PC-9 (cell line): ENCODE measurements at regions not wholly inside any gene's neighbourhood (a gene's known extent, or its start where the extent isn't known, plus 50 kb on each side); places are given as distances from the start of the nearest gene placed in this dataset.

Experiments used
- BruUV-seq: library from RNA; stranded (reverse); fragments of 400-500 nt; replicated peaks from 2 replicates; lab custom pipeline; 2021; lab: Mats Ljungman, UMichigan
- CTCF ChIA-PET: fragments of 300-600 bp; sonication (Branson Sonifier 250); formaldehyde crosslinking; loops from one replicate; lab custom pipeline; 2022; ENCODE audit warnings: antibody characterized with exemption; lab: Charles Lee
- POLR2A ChIA-PET: fragments of 300-600 bp; sonication (Branson Sonifier 250); formaldehyde crosslinking; loops from one replicate; lab custom pipeline; 2022; ENCODE audit warnings: antibody characterized with exemption; ENCODE audit not compliant: unreplicated experiment; lab: Charles Lee
- DNase-seq, 2 experiments: peaks; one replicate each; pipeline versions ENCODE4 v3.0.0 to v3.0.0-alpha.2; 2015 to 2022; ENCODE audit warnings: mixed read lengths in 1 of 2
- H2AFZ ChIP-seq: fragments of 200-600 bp; sonication (generic); 2 replicates; pipeline ENCODE4 v1.8.1; 2017; ENCODE audit warnings: antibody characterized with exemption
- H3F3A ChIP-seq: fragments of 200-600 bp; sonication (generic); 2 replicates; pipeline ENCODE4 v1.8.1; 2017; ENCODE audit warnings: antibody characterized with exemption, mild to moderate bottlenecking, low read depth; ENCODE audit not compliant: insufficient read depth
- H3K27ac ChIP-seq: fragments of 200-600 bp; sonication (generic); 2 replicates; pipeline ENCODE4 v1.6.1; 2016; ENCODE audit warnings: mixed run types
- H3K27me3 ChIP-seq: fragments of 200-600 bp; sonication (generic); 2 replicates; pipeline ENCODE4 v1.6.1; 2016; ENCODE audit warnings: low read depth, mixed run types; ENCODE audit not compliant: insufficient read depth
- H3K36me3 ChIP-seq: fragments of 200-600 bp; sonication (generic); 2 replicates; pipeline ENCODE4 v1.6.1; 2016; ENCODE audit warnings: low read depth, mixed run types
- H3K4me1 ChIP-seq: fragments of 200-600 bp; sonication (generic); replicated peaks from 2 replicates; pipeline ENCODE4 v1.6.1; 2016; ENCODE audit warnings: mixed run types; ENCODE audit not compliant: insufficient read depth
- H3K4me2 ChIP-seq: fragments of 200-600 bp; sonication (generic); 2 replicates; pipeline ENCODE4 v1.6.1; 2017; ENCODE audit warnings: mixed run types
- H3K4me3 ChIP-seq: fragments of 200-600 bp; sonication (generic); 2 replicates; pipeline ENCODE4 v1.6.1; 2016; ENCODE audit warnings: mixed run types
- H3K79me2 ChIP-seq: fragments of 200-600 bp; sonication (generic); 2 replicates; pipeline ENCODE4 v1.6.1; 2017; ENCODE audit warnings: low read depth, mixed run types
- H3K9me2 ChIP-seq: fragments of 200-600 bp; sonication (generic); 2 replicates; pipeline ENCODE4 v1.8.1; 2017; ENCODE audit warnings: mild to moderate bottlenecking; ENCODE audit not compliant: insufficient read depth
- H3K9me3 ChIP-seq: fragments of 200-600 bp; sonication (generic); 2 replicates; pipeline ENCODE4 v1.8.1; 2016; ENCODE audit warnings: low read depth; ENCODE audit not compliant: insufficient read depth
- H4K20me1 ChIP-seq: fragments of 200-600 bp; sonication (generic); 2 replicates; pipeline ENCODE4 v1.8.1; 2017; ENCODE audit not compliant: insufficient read depth
- EZH2 ChIP-seq: fragments of 200-600 bp; sonication (generic); IDR thresholded peaks from 2 replicates; pipeline ENCODE4 v1.8.0; 2017; ENCODE audit warnings: antibody characterized with exemption, low read depth
- intact Hi-C: fragments of 100-400 bp; cut with micrococcal nuclease; formaldehyde crosslinking; loops from one replicate; pipeline ENCODE4 v1.10.0; 2022; ENCODE audit not compliant: unreplicated experiment
- TF ChIP-seq, protein P1 (sequence below): fragments of 200-600 bp; sonication (generic); conservative IDR thresholded peaks from 2 replicates; pipeline ENCODE4 v1.6.1; 2017; ENCODE audit warnings: mixed run types, antibody characterized with exemption, mild to moderate bottlenecking, moderate library complexity

DNA sequence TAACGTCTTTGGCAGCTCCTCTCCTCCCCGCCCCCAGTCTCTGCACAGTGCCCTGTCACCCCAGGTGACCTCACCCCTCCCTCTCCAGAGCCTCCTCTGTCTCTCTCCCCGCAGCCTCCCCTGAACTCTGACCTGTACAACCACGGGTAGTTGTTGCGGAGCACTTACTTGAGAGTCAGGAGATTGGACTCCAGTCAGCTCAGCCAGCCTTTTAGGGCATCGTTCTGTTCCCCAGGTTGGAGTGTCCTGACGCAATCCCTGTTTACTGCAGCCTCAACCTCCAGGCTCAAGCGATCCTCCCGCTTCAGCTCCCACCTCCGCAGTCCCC, 177.7 kb downstream of the UACA start:
- no TSS peak for BruUV-seq
- no peak for TF ChIP-seq EZH2
- TF ChIP-seq, protein P1, sequence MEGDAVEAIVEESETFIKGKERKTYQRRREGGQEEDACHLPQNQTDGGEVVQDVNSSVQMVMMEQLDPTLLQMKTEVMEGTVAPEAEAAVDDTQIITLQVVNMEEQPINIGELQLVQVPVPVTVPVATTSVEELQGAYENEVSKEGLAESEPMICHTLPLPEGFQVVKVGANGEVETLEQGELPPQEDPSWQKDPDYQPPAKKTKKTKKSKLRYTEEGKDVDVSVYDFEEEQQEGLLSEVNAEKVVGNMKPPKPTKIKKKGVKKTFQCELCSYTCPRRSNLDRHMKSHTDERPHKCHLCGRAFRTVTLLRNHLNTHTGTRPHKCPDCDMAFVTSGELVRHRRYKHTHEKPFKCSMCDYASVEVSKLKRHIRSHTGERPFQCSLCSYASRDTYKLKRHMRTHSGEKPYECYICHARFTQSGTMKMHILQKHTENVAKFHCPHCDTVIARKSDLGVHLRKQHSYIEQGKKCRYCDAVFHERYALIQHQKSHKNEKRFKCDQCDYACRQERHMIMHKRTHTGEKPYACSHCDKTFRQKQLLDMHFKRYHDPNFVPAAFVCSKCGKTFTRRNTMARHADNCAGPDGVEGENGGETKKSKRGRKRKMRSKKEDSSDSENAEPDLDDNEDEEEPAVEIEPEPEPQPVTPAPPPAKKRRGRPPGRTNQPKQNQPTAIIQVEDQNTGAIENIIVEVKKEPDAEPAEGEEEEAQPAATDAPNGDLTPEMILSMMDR: no peak
- Histone ChIP-seq H3K9me2 (no peaks in the 10 kb centered on the region), H3K79me2 (no peaks in the 10 kb centered on the region), H4K20me1 (no peaks in the 10 kb centered on the region), H3K4me2 (no peak overlapping the region), H3F3A (peaks cover 6% of the 10 kb centered on the region; the same call in 1 of the 2 replicates), H3K4me3 (no peak overlapping the region), H3K27ac (no peak overlapping the region), H3K9me3 (no peaks in the 10 kb centered on the region), H2AFZ (no peak overlapping the region), H3K4me1 (peaks cover 18% of the 10 kb centered on the region), H3K36me3 (no peaks in the 10 kb centered on the region), H3K27me3 (no peaks in the 10 kb centered on the region)
- intact Hi-C loops: loop anchor here (1.0 to 10.0 kb wide), 5 partner anchors 76 to 1009 kb away; partner anchors contain the start of gene TLE3
- ChIA-PET POLR2A (no interaction called here), CTCF (interaction anchor here (0.6 to 1.4 kb wide), 2 partner anchors 17 to 259 kb away, joined by 5 read pairs; no protein-coding TSS in a partner anchor)
- DNase-seq: no peak

GRCh38 chr15:70584838-70585706, 178.3 kb downstream of the UACA start:
- intact Hi-C loops: loop anchor here (1.0 to 10.0 kb wide), 7 partner anchors 76 to 1108 kb away; partner anchors contain the start of gene TLE3
- BruUV-seq: TSS peak; percentile 63
- Histone ChIP-seq H3K9me3 (no peaks in the 10 kb centered on the region), H4K20me1 (no peaks in the 10 kb centered on the region), H3F3A (peaks cover 6% of the 10 kb centered on the region; the same call in 1 of the 2 replicates), H3K36me3 (no peaks in the 10 kb centered on the region), H3K79me2 (no peaks in the 10 kb centered on the region), H2AFZ (peak overlapping the region; percentile 74), H3K4me3 (peak overlapping the region; percentile 46; the same call in 1 of the 2 replicates), H3K27me3 (no peaks in the 10 kb centered on the region), H3K9me2 (no peaks in the 10 kb centered on the region), H3K4me1 (peaks cover 18% of the 10 kb centered on the region), H3K4me2 (peak overlapping the region; percentile 77), H3K27ac (peak overlapping the region; percentile 81)
- DNase-seq: peak; percentile 71 to 86
- TF ChIP-seq, protein P1: peak; percentile 74
- TF ChIP-seq EZH2: no peak
- ChIA-PET POLR2A (interaction anchor here (0.7 kb wide), 2 partner anchors 76 to 97 kb away, joined by 3 to 4 read pairs; no protein-coding TSS in a partner anchor), CTCF (interaction anchor here (0.6 to 1.4 kb wide), 3 partner anchors 16 to 337 kb away, joined by 5 read pairs; no protein-coding TSS in a partner anchor)

- intact Hi-C loops: loop anchor here (1.0 to 10.0 kb wide), 5 partner anchors 92 to 1107 kb away; partner anchors contain the start of gene TLE3
- no TSS peak for BruUV-seq
- no peaks in the 10 kb centered on the region for H4K20me1 ChIP-seq
- peak overlapping the region; percentile 77 for H3K4me2 ChIP-seq
- peaks cover 6% of the 10 kb centered on the region; the same call in 1 of the 2 replicates for H3F3A ChIP-seq
- no peaks in the 10 kb centered on the region for H3K36me3 ChIP-seq
- H2AFZ ChIP-seq: no peak overlapping the region
- ChIA-PET CTCF (interaction anchor here (0.6 to 1.4 kb wide), 2 partner anchors 16 to 336 kb away, joined by 5 read pairs; no protein-coding TSS in a partner anchor), POLR2A (interaction anchor here (0.7 kb wide), 2 partner anchors 75 to 97 kb away, joined by 3 to 4 read pairs; no protein-coding TSS in a partner anchor)
- peak overlapping the region; percentile 46; the same call in 1 of the 2 replicates for H3K4me3 ChIP-seq
- H3K79me2 ChIP-seq: no peaks in the 10 kb centered on the region
- no peaks in the 10 kb centered on the region for H3K9me3 ChIP-seq
- H3K27me3 ChIP-seq: no peaks in the 10 kb centered on the region
- H3K4me1 ChIP-seq: peaks cover 18% of the 10 kb centered on the region
- TF ChIP-seq EZH2: no peak
- TF ChIP-seq, protein P1: no peak
- no peaks in the 10 kb centered on the region for H3K9me2 ChIP-seq
- peak overlapping the region; percentile 81 for H3K27ac ChIP-seq
- no peak for DNase-seq
These were observed 178.9 kb downstream of the UACA start for GRCh38 chr15:70584441-70584837.
